ENCODE measurements at regions not wholly inside any gene's neighbourhood (a gene's known extent, or its start where the extent isn't known, plus 50 kb on each side); places are given as distances from the start of the nearest gene placed in this dataset.
A peak's percentile ranks its signal among the peaks of the same experiment; 100 is the strongest.

DNA sequence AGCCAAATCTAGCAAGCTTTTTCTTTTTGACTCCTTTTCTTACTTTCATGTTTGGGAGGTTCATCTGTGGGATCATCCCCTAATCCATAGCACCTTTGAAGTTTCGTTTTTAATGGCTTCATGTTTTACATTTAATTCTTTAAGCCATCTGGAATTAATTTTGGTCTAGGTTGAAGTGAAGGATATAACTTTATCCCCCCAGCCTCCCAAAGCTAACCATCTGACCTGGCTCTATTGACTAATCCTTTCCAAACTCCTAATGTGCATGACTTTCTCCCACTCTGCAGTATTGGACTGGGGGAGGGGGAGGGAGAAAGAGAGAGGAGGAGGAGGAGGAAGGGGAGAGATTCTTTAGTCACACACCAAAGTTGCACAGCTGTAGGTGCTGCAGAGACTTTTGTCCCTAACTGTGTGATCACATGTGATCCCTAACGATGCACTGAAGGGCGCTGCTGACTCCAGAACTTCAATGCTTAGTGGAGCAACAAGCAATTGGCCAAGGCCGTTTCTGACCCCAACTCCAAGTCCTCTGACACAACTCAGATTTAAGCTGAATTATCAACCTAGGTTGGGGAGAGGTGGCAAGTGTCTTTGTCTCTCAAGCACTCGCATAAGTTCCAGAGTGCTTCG is 191.6 kb downstream of the HUNK start:
- ChIA-PET CTCF (interaction anchor here (1.5 kb wide), 1 partner anchor 32 kb away, joined by 3 read pairs; no protein-coding TSS in a partner anchor), POLR2A (no interaction called here)
- Histone ChIP-seq H3K4me1 (ENCODE audit: control insufficient read depth, insufficient read depth, low read length) (no peaks in the 10 kb centered on the region), H3K27ac (ENCODE audit: extremely low read depth, low read depth, low read length) (no peak overlapping the region), H3K4me3 (ENCODE audit: low read depth, low read length) (no peak overlapping the region), H3K36me3 (ENCODE audit: control insufficient read depth in 2 of 2, insufficient read depth in 1 of 2, low read length in 2 of 2) (no peaks in the 10 kb centered on the region), H3K9me3 (ENCODE audit: control insufficient read depth, insufficient read depth, low read depth, low read length) (no peaks in the 10 kb centered on the region)
- TF ChIP-seq ZNF2 (tag by site-specific recombination; IDR thresholded peaks at IDR 0.05) (no peak), EGR2 (tag by site-specific recombination; IDR thresholded peaks at IDR 0.05; ENCODE audit: low read depth) (peak; percentile 46; the same call in 1 of the 2 replicates)

GRCh38 chr21:32062591-32063227 is 189.9 kb downstream of the HUNK start:
- CTCF ChIA-PET = interaction anchor here (1.5 kb wide), 1 partner anchor 34 kb away, joined by 3 read pairs; no protein-coding TSS in a partner anchor

GRCh38 chr21:32061729-32062128 is 188.9 kb downstream of the HUNK start:
- H3K4me1 ChIP-seq (ENCODE audit: control insufficient read depth, insufficient read depth, low read length) = no peaks in the 10 kb centered on the region
- H3K27ac ChIP-seq (ENCODE audit: extremely low read depth, low read depth, low read length) = no peak overlapping the region
- H3K9me3 ChIP-seq (ENCODE audit: control insufficient read depth, insufficient read depth, low read depth, low read length) = no peaks in the 10 kb centered on the region
- H3K4me3 ChIP-seq (ENCODE audit: low read depth, low read length) = no peak overlapping the region
- ChIA-PET CTCF (no interaction called here), POLR2A (no interaction called here)
- TF ChIP-seq ZNF114 (tag by site-specific recombination; IDR thresholded peaks at IDR 0.05) (no peak), ZBTB8A (tag by site-specific recombination; IDR thresholded peaks at IDR 0.05) (no peak), ZNF416 (tag by site-specific recombination; IDR thresholded peaks at IDR 0.05) (no peak), KLF17 (tag by site-specific recombination; IDR thresholded peaks at IDR 0.05) (no peak), ZBTB10 (tag by site-specific recombination; IDR thresholded peaks at IDR 0.05) (no peak), ZNF488 (tag by site-specific recombination; IDR thresholded peaks at IDR 0.05) (no peak)
- H3K36me3 ChIP-seq (ENCODE audit: control insufficient read depth in 2 of 2, insufficient read depth in 1 of 2, low read length in 2 of 2) = no peaks in the 10 kb centered on the region

More at GRCh38 chr21:32062591-32063227, 189.9 kb downstream of the HUNK start:
- H3K27ac ChIP-seq (ENCODE audit: extremely low read depth, low read depth, low read length) = no peak overlapping the region
- no peak overlapping the region for H3K4me3 ChIP-seq (ENCODE audit: low read depth, low read length)
- TF ChIP-seq ZNF654 (tag by site-specific recombination; IDR thresholded peaks at IDR 0.05; ENCODE audit: low read depth) (no peak), ZNF19 (tag by site-specific recombination; IDR thresholded peaks at IDR 0.05; ENCODE audit: low read depth) (no peak), ZNF621 (tag by site-specific recombination; IDR thresholded peaks at IDR 0.05) (no peak), ZNF266 (tag by site-specific recombination; IDR thresholded peaks at IDR 0.05; ENCODE audit: low read depth) (no peak), ZBTB10 (tag by site-specific recombination; IDR thresholded peaks at IDR 0.05) (no peak), ZNF843 (tag by site-specific recombination; IDR thresholded peaks at IDR 0.05) (no peak), ZNF830 (tag by site-specific recombination; IDR thresholded peaks at IDR 0.05; ENCODE audit: low read depth) (no peak)
- H3K4me1 ChIP-seq (ENCODE audit: control insufficient read depth, insufficient read depth, low read length) = no peaks in the 10 kb centered on the region
- H3K9me3 ChIP-seq (ENCODE audit: control insufficient read depth, insufficient read depth, low read depth, low read length) = no peaks in the 10 kb centered on the region
- POLR2A ChIA-PET = no interaction called here
- H3K36me3 ChIP-seq (ENCODE audit: control insufficient read depth in 2 of 2, insufficient read depth in 1 of 2, low read length in 2 of 2) = no peaks in the 10 kb centered on the region
